LHCN-M2 (cell line): ENCODE measurements at regions not wholly inside any gene's neighbourhood (a gene's known extent, or its start where the extent isn't known, plus 50 kb on each side); places are given as distances from the start of the nearest gene placed in this dataset.
"Not testable (repeated sequence)": the region's sequence is repeated elsewhere in the genome, so short reads cannot be mapped to it uniquely, and the experiment has no call there.

Source experiments
- DNase-seq: peaks from one replicate; pipeline ENCODE4 v3.0.0-alpha.2; 2012; ENCODE audit warnings: low read depth

DNA sequence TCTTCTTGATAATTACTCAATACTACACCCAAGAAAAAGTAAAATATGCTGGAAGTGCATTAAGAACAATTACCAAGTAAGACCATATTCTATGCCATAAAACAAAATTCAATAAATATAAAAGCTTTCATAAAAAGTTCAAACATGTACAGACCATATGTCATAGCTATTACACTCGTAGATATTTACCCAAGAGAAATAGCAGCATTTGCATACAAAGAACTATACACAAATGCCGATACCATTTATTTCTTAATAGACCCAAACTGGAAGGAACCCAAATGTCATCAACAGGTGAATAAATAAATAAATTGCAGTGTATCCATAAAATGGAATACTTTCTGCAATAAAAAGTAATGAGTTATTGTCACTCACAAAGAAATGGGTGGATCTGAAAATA is 78.3 kb upstream of the SLC16A7 start:
- DNase-seq = no peak

DNA sequence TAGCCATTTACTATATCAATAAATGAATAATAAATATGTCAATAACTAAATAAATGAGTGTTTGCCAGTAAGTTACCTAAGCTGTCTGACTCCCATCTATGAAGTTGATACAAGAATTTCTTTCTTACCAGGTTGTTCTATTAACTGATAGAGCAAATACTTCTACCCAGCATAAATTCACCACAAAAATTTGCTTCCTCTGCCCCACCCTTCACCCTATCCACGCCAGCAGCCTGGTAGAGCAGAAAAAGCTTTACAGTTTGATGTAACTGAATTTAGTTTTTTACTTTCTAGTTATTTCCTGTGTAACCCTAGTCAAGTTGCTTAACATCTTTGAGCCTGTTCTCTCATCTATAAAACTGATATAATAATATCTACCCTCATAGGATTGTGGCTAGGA is 94.9 kb upstream of the SLC16A7 start:
- DNase-seq = no peak

DNA sequence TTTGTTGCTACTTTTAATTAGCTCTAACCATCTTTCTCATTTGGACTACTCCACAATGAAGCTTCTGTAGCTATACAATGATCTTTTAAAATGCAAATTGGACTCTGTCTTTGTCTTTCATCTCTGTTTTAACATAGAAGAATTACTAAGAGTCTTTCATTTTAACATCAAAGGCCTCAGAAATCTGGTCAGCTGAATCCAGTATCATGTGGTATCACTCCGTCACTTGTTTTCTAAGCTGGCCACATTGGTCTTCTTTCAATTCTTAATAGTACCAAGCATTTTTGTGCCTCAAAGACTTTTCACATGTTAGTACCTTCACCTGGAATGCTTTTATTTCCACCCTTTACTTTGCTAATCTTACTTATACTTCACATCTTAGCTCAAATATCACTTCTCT is 95.5 kb upstream of the SLC16A7 start:
- DNase-seq = no peak

DNA sequence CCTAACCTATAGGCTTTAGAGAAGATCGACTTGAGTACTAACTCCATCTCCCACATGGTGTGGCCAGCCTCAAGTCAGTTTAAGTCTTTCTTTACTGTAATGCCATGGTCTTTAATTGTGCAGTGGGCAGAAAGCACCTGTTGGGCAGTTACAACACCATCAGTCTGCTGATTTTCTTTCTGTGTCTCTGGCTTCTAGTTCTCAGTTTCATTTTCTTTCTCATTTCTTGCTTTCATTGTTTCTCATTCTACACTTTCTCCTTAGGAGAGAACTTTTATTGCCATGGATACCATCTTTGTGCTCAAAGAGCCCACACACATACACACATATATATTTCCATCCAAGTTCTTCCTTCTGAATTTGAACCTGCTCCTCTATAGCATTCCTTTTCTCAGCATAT is 96.1 kb upstream of the SLC16A7 start:
- no peak for DNase-seq

DNA sequence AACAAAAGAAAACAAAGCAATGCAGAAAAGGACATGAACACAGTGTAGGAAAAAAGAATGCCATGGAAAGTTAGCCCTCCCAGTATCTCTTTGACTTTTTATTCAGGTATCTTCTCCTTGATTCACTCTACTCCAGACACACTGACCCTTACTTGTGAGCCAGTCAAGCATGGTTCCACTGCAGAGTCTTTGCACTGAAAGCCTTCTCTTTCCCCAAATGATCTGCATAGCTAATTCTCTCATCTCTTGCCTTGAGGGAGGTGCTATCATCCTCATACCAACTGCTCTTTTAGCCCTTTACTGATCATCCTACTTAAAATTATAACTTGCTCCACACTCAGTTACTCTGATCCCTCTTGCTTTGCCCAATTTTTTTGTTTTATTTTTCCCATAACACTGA is 101.2 kb upstream of the SLC16A7 start:
- DNase-seq = no peak

DNA sequence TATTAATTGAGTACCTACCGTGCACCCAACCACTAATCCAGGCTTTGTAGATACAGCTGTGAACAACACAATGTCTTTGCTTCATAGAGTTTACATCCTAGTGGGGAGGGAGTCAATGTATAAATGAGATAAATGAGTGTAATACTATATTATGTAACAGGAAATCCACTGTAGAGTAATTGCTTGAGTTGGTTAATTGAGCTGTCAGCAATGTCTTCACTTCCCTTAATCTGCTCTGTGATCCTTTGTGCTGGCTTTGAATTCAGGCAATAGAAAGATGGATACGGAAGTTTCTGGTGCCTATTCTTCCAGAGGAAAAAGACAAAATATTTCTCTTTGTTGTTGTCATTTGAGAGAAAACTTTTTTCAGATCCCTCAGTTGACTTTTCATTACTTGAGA is 104.0 kb upstream of the SLC16A7 start:
- no peak for DNase-seq

DNA sequence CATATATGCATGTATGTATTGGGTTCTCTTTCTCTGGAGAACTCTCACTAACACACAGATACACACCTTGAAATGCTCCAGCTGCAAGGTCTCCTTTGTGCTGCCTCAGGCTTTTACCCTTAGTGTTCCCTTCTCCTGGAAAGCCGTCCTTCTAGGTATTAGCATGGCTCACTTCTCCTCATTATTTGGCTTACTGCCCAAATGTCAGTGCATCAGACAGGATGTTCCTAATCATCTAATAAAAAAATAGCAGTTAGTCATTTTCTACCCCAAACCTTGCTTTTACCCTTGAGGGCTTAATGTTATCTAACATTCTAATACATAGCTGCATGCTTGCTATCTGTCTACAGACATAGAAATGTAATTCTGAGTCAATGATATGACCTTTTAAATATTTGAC is 109.0 kb upstream of the SLC16A7 start:
- DNase-seq = peak; percentile 10

DNA sequence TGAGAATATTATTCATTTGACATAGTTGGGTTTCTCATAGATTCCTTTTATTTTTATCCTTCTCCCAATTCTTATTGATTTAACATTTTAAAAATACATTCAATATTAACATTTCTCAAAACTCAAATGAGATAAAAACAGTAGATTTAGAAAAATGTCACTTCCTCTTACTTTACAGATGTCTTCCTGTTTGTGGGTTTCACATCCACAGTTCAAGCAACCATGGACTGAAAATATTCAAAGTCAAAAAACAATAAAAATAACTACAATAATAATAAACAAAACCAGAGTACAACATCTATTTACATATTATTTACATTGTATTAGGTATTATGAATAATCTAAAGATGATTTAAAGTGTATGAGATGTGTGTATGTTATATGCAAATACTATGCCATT is 111.3 kb upstream of the SLC16A7 start:
- DNase-seq = no peak

DNA sequence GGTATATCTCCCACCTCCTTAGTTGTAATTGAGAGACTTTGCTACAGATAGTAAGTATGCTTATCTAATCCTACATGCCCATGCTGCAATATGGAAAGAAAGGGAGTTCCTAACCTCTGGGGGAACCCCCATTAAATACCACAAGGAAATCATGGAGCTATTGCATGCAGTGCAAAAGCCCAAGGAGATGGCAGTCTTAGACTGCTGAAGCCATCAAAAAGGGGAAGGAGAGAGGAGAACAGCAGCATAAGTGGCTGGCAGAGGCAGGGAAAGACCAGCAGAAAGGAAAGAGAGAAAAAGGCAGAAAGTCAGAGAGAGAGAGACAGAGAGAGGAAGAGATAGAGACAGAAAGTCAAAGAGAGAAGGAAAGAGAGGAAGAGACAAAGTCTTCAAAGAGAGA is 121.6 kb upstream of the SLC16A7 start:
- DNase-seq = not testable (repeated sequence)

DNA sequence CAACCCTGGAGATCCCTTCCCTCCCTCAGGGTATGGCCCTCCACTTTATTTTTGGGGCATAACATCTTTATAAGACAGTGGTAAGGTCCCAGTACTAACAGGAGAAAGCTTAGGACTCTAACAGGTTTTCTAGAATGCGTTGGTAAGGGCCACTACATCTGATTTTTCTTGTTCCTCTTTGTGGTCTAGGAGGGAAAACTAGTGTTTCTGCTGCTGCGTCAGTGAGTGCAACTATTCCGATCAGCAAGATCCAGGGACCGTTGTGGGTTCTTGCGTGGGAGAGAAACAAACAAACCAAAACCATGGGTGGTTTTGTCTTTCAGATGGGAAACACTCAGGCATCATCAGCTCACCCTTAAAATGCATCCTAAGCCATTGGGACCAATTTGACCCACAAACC is 123.6 kb upstream of the SLC16A7 start:
- DNase-seq = no peak

DNA sequence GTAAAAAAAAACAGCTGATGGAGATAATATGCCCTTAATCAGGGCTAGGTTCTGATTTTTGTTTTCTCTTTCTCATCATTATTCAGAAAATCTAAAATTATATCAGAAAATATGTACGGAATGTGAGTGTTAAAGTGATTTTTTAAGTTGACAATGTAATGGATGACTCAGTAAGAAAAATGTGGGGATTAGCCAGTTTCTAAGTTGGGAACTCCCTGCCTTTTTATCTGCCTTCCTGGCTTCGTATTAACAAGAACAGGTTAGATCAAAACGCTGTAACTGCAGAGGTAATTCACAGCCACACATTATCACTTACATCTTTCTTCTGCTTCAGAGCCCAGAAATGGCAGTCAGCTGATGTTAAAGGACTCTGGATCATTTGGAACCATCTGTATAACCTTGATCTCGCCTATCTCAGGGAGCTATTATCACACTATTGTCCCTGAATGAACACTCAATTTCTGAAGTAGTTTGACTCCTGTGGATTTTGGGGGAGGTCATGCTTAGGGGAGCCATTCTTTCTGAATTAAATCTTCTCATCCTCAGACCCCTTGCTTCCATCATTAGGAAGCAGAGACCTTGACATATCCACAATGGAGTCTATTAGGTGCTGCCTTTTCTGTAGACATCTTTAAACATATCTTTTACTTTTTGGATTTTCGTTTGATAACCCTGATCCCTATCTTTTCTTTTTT is 135.7 kb upstream of the SLC16A7 start:
- DNase-seq = peak; percentile 53

DNA sequence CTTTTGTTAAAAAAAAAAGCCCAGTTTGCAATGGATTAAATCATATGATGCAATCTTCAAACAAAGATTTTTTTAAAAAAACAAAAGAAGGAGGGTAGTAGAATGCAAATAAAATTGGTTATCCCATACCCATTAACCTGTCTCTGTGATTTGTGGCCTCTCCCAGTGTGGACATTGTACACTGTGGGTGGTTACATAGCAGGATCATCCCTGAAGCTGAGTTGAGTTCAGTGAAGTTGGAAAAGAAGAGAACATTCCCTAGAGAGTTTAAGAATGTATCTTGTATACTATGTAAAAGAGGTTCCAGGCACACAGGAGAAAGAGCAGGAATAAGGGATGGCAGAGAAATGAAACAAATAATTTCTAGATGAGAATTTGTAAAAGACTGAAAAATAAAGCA is 142.4 kb upstream of the SLC16A7 start:
- DNase-seq = no peak

DNA sequence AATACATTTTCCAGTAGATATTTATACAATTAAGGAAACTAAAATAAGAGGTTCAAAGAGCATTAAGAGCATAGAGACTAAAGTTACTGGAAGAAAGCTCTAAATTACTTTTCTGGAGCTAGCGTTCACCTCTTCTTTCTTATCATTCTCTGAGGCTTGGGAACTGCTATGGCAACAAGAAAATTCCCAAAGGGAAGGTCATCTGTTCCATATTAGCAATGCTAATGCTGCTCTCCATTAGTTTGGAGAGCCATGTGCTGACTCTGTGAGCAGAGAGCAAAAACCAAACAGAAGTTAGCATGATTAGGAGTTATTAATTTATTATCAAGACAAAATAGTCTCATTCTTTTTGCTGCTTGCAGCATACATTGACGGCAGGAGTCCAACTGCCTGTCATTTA is 143.1 kb upstream of the SLC16A7 start:
- peak; percentile 48 for DNase-seq

DNA sequence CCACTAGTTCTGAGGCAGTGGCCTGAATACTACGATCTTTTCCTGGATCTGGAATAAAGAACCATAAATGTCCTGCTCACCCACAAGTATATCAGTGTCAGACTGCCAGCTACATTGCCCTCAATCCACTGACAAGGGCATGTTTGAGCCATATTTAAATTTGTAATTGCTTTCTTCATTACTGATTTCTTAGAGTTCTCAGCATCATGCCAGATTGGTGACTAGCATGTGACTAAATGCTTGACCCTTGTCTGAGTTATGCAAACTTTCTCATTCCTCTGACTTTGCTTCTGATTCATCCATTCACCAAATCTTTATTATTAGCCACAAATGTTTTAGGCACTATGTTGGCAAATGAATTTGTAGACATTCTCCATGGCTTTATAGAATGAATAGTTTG is 143.6 kb upstream of the SLC16A7 start:
- DNase-seq = peak; percentile 83

DNA sequence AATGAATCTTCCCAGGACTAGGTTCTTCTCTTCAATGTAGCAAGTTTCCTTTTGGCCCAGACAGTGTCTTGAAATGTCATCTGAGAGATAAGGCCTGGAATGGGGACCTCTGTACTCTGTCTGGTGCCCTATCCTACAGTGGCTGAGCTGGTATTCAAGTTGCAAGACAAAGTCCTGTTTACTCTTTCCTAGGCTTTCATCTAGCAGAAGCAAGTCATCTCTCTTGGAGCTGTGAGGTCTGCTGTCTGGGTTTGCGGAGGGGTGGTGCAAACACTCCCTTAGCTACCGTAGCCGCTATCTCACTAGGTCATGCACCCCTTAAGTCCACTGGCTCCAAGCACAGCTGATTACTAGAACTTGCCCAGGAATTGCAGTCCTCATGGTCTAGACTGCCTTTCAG is 149.7 kb upstream of the SLC16A7 start:
- no peak for DNase-seq

DNA sequence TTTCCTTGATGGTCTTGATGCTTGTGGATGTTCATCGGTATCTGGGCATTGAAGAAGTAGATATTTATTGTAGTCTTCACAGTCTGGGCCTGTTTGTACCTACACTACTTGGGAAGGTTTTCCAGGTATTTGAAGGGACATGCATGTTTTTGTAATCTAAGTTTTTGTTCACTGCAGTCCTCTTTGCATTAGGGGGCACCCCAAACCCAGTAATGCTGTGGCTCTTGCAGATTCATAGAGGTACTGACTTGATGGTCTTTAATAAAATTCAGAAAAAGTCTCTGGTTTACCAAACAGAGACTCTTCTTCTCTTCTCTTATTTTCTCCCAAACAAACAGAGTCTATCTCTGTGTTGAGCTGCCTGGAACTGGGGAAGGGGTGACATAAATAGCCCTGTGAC is 150.9 kb upstream of the SLC16A7 start:
- DNase-seq = peak; percentile 35

DNA sequence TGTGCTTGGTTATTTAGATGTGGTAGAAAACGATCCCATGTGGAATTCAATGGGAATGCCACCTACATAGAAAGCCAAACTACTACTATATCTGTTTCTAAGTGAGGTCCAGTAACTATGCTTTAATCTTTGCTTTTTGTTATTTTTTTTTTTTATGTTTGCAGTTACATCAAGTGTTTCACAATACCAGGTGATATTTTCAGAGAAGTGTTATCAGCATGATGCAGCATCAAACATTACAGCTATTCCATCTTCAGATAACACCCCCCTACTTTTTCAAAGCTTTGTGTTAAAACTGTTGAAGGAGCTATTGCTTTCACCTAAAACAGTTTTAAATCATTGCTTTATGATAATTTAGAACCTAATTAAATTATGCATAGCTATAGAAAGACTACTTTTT is 163.8 kb upstream of the SLC16A7 start:
- no peak for DNase-seq

DNA sequence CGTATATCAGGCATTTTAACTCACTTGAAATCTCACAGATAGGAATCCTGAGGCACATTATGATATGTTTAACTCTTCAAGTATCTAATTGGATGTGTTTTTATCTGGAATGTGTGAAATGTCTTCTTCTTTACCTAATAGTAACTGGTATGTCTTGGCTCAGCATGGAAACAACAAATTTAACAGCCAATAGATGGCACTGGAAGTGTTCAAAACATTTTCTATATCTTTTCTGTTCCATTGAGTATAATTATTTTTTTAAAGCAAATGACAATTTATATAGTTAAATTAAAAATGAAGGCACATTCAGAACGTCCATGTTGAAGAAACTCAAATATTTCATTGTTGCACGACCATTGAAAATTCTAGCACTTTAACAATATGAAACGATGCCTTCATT is 164.6 kb upstream of the SLC16A7 start:
- DNase-seq = peak; percentile 20

DNA sequence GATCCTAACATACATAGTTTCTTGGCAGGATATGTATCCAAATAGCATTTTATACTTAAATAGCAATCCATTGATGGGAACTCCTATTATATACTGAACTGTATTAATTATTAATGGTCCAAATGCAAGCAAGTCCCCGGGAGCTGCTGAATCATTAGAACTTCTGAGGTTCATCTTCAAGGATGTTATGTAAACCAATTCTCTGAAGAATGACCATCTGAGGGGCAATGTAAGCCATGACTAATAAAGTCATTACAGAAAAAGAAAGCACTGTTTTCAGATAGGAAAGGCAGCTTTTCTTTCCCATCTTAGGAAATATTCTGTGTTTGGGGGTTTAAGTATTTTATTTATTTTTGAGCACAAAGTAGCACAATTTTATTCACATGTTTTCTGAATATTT is 166.1 kb upstream of the SLC16A7 start:
- no peak for DNase-seq

DNA sequence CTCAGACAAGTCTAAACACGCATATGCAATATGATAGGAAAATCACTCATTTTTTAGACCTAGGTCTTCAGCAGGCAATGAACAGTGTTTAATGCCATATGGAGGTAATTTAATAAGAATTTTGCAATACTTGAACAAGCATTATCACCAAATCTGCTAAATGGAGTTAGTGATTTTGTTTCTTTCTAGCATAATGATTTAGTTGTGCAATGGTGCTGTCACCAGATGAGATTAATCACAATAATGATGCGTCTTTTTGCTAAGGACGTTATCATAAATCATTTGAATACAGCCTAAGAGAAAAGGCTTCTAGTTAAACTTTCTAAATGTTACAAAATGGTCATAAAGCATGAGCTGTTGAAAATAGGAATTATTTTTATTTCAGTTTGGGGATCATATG is 170.0 kb upstream of the SLC16A7 start:
- no peak for DNase-seq

DNA sequence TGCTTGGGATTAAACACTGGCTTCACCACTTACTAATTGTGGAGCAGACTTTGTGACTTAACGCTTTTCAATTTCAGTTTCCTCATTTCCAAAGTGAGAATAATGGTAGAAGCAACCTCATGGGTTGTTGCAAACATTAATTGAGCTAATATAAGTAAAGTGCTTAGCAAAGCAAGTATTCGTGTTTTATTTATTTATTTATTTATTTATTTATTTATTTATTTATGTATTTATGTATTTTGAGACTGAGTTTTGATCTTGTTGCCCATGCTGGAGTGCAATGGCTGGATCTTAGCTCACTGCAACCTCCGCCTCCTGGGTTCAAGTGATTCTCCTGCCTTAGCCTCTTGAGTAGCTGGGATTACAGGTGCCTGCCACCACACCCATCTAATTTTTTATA is 171.2 kb upstream of the SLC16A7 start:
- DNase-seq = not testable (repeated sequence)

DNA sequence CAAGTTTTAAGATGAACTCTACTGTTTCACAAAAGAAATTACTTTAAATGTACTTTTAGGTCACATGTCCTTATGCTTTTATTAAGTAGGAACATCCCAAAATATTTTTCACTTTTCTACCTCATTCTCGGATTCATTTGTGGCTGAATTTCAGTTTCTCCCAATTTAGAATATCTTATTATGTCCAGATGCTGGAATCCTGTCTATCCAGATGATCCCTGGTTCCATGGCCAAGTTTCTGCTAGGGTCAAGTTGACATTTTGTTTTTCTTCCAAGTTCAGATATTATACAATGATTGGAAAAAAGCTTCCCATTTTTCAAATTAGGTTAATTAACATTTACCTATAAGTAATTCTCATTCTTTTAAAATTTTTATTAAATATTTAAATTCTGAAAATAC is 181.8 kb upstream of the SLC16A7 start:
- no peak for DNase-seq

DNA sequence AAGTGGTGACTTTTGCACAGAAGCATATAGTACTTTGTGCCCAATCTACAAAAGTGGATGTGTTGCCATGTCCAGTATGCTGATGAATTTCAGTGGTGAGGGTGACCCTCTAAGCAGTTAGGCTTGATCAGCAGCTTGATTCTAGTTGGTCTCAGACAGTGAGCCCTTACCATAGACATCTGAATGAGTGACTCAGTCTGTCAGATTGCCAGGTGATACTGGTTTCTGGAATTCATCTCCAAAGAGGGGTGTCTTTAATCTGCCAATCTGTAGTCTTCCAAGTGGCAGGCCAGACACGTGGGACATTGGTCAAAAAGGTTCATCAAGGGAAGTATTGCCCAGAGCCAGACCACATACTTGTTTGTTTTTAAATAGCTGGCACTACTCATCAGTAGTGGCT is 187.4 kb upstream of the SLC16A7 start:
- peak; percentile 13 for DNase-seq

DNA sequence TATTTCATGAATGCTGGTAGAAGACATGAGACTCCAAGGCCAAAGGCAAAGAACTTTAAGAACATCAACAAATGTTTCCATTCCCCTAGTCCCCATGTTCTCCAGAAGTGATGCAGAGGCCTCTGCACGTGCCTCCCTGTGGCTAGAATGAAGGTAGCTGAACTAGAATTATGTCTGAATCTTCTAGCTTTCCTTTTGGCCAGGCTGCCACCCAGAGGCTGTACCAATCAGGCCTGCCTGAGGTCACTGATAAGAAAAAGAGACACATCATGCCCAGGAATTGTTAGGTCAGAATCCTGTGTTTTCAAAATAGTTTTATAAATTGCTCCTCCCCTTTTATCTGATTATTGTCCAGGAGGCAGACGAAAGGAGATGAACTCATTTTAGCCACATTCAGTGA is 188.0 kb upstream of the SLC16A7 start:
- DNase-seq = no peak
